DND-41 (cell line): ENCODE measurements at regions not wholly inside any gene's neighbourhood (a gene's known extent, or its start where the extent isn't known, plus 50 kb on each side); places are given as distances from the start of the nearest gene placed in this dataset.

Source experiments
- ATAC-seq: fragments of 200-7000 bp; cut with Tn5 transposase; 3 replicates; pipeline ENCODE4 v1.9.1; 2021; ENCODE audit warnings: low read depth; ENCODE audit not compliant: insufficient read depth
- DNase-seq: peaks from one replicate; pipeline ENCODE4 v3.0.0-alpha.2; 2020
- H2AFZ ChIP-seq: 2 replicates; pipeline ENCODE4 v1.6.0; 2012; ENCODE audit warnings: low read depth, low read length
- H3K27ac ChIP-seq: 2 replicates; pipeline ENCODE4 v1.5.1; 2012; ENCODE audit warnings: low read length, inconsistent platforms
- H3K27me3 ChIP-seq: fragments of 200-600 bp; sonication (generic); 2 replicates; pipeline ENCODE4 v1.6.0; 2012; ENCODE audit warnings: low read length, mild to moderate bottlenecking, inconsistent platforms; ENCODE audit not compliant: insufficient read depth, poor library complexity
- H3K36me3 ChIP-seq: 2 replicates; pipeline ENCODE4 v1.5.1; 2012; ENCODE audit warnings: low read length, inconsistent platforms; ENCODE audit not compliant: insufficient read depth
- H3K4me1 ChIP-seq: 2 replicates; pipeline ENCODE4 v1.5.1; 2012; ENCODE audit warnings: mild to moderate bottlenecking, low read length; ENCODE audit not compliant: insufficient read depth
- H3K4me2 ChIP-seq: 2 replicates; pipeline ENCODE4 v1.6.0; 2012; ENCODE audit warnings: mild to moderate bottlenecking, moderate library complexity, low read length, inconsistent platforms; ENCODE audit not compliant: insufficient read depth
- H3K4me3 ChIP-seq, 2 experiments: fragments of 200-600 bp in 1 of 2; shearing (Covaris generic) in 1 of 2; 2 replicates each; pipeline ENCODE4 v1.5.1; 2012 to 2016; ENCODE audit warnings: inconsistent platforms in 2 of 2, low read length in 2 of 2, mild to moderate bottlenecking in 2 of 2, low read depth in 1 of 2, moderate library complexity in 1 of 2
- H3K79me2 ChIP-seq: 2 replicates; pipeline ENCODE4 v1.6.0; 2012; ENCODE audit warnings: low read length, inconsistent platforms; ENCODE audit not compliant: insufficient read depth
- H3K9ac ChIP-seq: 2 replicates; pipeline ENCODE4 v1.6.0; 2012; ENCODE audit warnings: low read depth, mild to moderate bottlenecking, inconsistent platforms, low read length, moderate library complexity
- H3K9me3 ChIP-seq: 2 replicates; pipeline ENCODE4 v1.5.1; 2012; ENCODE audit warnings: low read length, moderate library complexity, mild to moderate bottlenecking, inconsistent platforms; ENCODE audit not compliant: insufficient read depth, severe bottlenecking
- H4K20me1 ChIP-seq: 2 replicates; pipeline ENCODE4 v1.6.0; 2012; ENCODE audit warnings: low read length; ENCODE audit not compliant: insufficient read depth
- CTCF ChIP-seq: IDR thresholded peaks from 2 replicates; pipeline ENCODE4 v1.5.1; 2012; ENCODE audit warnings: borderline replicate concordance, low read length, moderate library complexity, mild to moderate bottlenecking; ENCODE audit not compliant: poor library complexity, severe bottlenecking; ENCODE audit errors: extremely low read depth
- EZH2 ChIP-seq: IDR thresholded peaks from 3 replicates; pipeline ENCODE4 v1.6.1; 2012; ENCODE audit warnings: borderline replicate concordance, low read depth, mild to moderate bottlenecking, moderate library complexity, low read length, inconsistent platforms; ENCODE audit not compliant: severe bottlenecking

GRCh38 chrX:143171703-143172102 is 146.0 kb downstream of the SPANXN4 start:
- H4K20me1 ChIP-seq = no peaks in the 10 kb centered on the region
- TF ChIP-seq CTCF (no peak), EZH2 (no peak)
- H3K4me1 ChIP-seq = no peaks in the 10 kb centered on the region
- no peak for ATAC-seq
- no peak for DNase-seq
- H3K9me3 ChIP-seq = no peaks in the 10 kb centered on the region
- no peak overlapping the region for H3K4me2 ChIP-seq
- H3K36me3 ChIP-seq = no peaks in the 10 kb centered on the region
- H2AFZ ChIP-seq = no peak overlapping the region
- H3K4me3 ChIP-seq = no peak overlapping the region
- H3K79me2 ChIP-seq = no peaks in the 10 kb centered on the region
- no peaks in the 10 kb centered on the region for H3K27me3 ChIP-seq
- no peak overlapping the region for H3K27ac ChIP-seq
- no peak overlapping the region for H3K9ac ChIP-seq

- no peak for DNase-seq
- H4K20me1 ChIP-seq = no peaks in the 10 kb centered on the region
- H3K4me3 ChIP-seq = no peak overlapping the region
- no peaks in the 10 kb centered on the region for H3K9me3 ChIP-seq
- no peaks in the 10 kb centered on the region for H3K79me2 ChIP-seq
- TF ChIP-seq CTCF = no peak
- TF ChIP-seq EZH2 = no peak
- H2AFZ ChIP-seq = no peak overlapping the region
- no peak overlapping the region for H3K27ac ChIP-seq
- H3K36me3 ChIP-seq = no peaks in the 10 kb centered on the region
- H3K27me3 ChIP-seq = no peaks in the 10 kb centered on the region
- ATAC-seq = no peak
- H3K9ac ChIP-seq = no peak overlapping the region
- no peaks in the 10 kb centered on the region for H3K4me1 ChIP-seq
- no peak overlapping the region for H3K4me2 ChIP-seq
Observed at GRCh38 chrX:143165778-143166177, 140.1 kb downstream of the SPANXN4 start.

GRCh38 chrX:143139681-143140080 is 114.0 kb downstream of the SPANXN4 start:
- Histone ChIP-seq H3K4me3 (no peak overlapping the region), H3K79me2 (no peaks in the 10 kb centered on the region), H3K27me3 (no peaks in the 10 kb centered on the region), H4K20me1 (no peaks in the 10 kb centered on the region), H2AFZ (no peak overlapping the region), H3K9ac (no peak overlapping the region), H3K4me2 (no peak overlapping the region), H3K9me3 (no peaks in the 10 kb centered on the region), H3K27ac (no peak overlapping the region), H3K4me1 (no peaks in the 10 kb centered on the region), H3K36me3 (no peaks in the 10 kb centered on the region)
- DNase-seq (no peak), ATAC-seq (no peak)
- TF ChIP-seq CTCF (no peak), EZH2 (no peak)

GRCh38 chrX:143121477-143121876 is 95.7 kb downstream of the SPANXN4 start:
- no peak overlapping the region for H3K9ac ChIP-seq
- no peaks in the 10 kb centered on the region for H4K20me1 ChIP-seq
- H3K79me2 ChIP-seq = no peaks in the 10 kb centered on the region
- no peaks in the 10 kb centered on the region for H3K36me3 ChIP-seq
- DNase-seq = no peak
- H3K9me3 ChIP-seq = no peaks in the 10 kb centered on the region
- no peak overlapping the region for H3K4me3 ChIP-seq
- H2AFZ ChIP-seq = no peak overlapping the region
- no peaks in the 10 kb centered on the region for H3K27me3 ChIP-seq
- H3K4me1 ChIP-seq = no peaks in the 10 kb centered on the region
- H3K4me2 ChIP-seq = no peak overlapping the region
- no peak overlapping the region for H3K27ac ChIP-seq
- TF ChIP-seq EZH2 (no peak), CTCF (no peak)
- ATAC-seq = no peak
